ENCODE measurements at regions not wholly inside any gene's neighbourhood (a gene's known extent, or its start where the extent isn't known, plus 50 kb on each side); places are given as distances from the start of the nearest gene placed in this dataset.

DNA sequence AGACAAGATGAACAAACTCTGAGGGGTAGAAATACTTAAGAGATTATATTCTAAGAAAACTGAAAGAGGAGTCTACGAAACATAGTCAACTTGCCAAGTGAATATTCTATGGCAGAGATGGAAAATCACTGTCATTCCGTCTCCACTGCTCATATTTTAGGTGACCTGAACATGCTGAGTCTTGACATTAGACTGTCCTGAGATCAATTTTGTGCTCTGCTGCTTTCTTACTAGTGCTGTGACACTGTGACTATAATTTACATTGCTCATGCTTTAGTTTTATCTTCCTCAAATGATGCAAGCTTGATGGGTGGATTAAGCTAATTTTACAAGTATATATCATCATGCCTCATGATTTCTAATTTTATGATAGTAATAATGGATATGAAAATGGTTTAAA lies 228.2 kb upstream of the LRFN5 start:
- TF ChIP-seq, protein P1, sequence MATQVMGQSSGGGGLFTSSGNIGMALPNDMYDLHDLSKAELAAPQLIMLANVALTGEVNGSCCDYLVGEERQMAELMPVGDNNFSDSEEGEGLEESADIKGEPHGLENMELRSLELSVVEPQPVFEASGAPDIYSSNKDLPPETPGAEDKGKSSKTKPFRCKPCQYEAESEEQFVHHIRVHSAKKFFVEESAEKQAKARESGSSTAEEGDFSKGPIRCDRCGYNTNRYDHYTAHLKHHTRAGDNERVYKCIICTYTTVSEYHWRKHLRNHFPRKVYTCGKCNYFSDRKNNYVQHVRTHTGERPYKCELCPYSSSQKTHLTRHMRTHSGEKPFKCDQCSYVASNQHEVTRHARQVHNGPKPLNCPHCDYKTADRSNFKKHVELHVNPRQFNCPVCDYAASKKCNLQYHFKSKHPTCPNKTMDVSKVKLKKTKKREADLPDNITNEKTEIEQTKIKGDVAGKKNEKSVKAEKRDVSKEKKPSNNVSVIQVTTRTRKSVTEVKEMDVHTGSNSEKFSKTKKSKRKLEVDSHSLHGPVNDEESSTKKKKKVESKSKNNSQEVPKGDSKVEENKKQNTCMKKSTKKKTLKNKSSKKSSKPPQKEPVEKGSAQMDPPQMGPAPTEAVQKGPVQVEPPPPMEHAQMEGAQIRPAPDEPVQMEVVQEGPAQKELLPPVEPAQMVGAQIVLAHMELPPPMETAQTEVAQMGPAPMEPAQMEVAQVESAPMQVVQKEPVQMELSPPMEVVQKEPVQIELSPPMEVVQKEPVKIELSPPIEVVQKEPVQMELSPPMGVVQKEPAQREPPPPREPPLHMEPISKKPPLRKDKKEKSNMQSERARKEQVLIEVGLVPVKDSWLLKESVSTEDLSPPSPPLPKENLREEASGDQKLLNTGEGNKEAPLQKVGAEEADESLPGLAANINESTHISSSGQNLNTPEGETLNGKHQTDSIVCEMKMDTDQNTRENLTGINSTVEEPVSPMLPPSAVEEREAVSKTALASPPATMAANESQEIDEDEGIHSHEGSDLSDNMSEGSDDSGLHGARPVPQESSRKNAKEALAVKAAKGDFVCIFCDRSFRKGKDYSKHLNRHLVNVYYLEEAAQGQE (IDR thresholded peaks at IDR 0.05; ENCODE audit: insufficient read depth in 1 of 2, low read depth in 2 of 2, low read length in 2 of 2), result no peak
- TF ChIP-seq SIN3A (IDR thresholded peaks at IDR 0.05; ENCODE audit: borderline replicate concordance, insufficient read depth, low read length), result no peak
- TF ChIP-seq TAF1 (IDR thresholded peaks at IDR 0.05; ENCODE audit: borderline replicate concordance, insufficient read depth, low read length), result no peak
- no peak for TF ChIP-seq POLR2AphosphoS5 (IDR thresholded peaks at IDR 0.05; ENCODE audit: low read depth, low read length)

Data from PFSK-1 (cell line).